ENCODE measurements at regions not wholly inside any gene's neighbourhood (a gene's known extent, or its start where the extent isn't known, plus 50 kb on each side); places are given as distances from the start of the nearest gene placed in this dataset.

- no peak overlapping the region for H3K27ac ChIP-seq (ENCODE audit: low read depth)
- H3K4me1 ChIP-seq (ENCODE audit: insufficient read depth) = no peaks in the 10 kb centered on the region
- no peak overlapping the region for H3K27ac Mint-ChIP-seq
- no peak overlapping the region for H3K4me2 ChIP-seq
- TF ChIP-seq STAT1 (IDR thresholded peaks at IDR 0.05; ENCODE audit: unreplicated experiment) (no peak), ZNF331 (CRISPR knock-in tag; IDR thresholded peaks at IDR 0.05; ENCODE audit: low read depth) (no peak), NANOG (IDR thresholded peaks at IDR 0.05; ENCODE audit: borderline replicate concordance) (no peak), ZNF114 (CRISPR knock-in tag; IDR thresholded peaks at IDR 0.05) (no peak), POLR2AphosphoS5 (IDR thresholded peaks at IDR 0.05; ENCODE audit: low read depth) (no peak), CTCF (conservative IDR thresholded peaks at IDR 0.05; ENCODE audit: low read depth in 2 of 2) (no peak), CREB1 (CRISPR knock-in tag; IDR thresholded peaks at IDR 0.05; ENCODE audit: low read depth) (no peak), EZH2 (IDR thresholded peaks at IDR 0.05; ENCODE audit: low read depth, unreplicated experiment) (no peak), JUNB (IDR thresholded peaks at IDR 0.05; ENCODE audit: unreplicated experiment) (no peak), EZH2phosphoT487 (IDR thresholded peaks at IDR 0.05; ENCODE audit: unreplicated experiment) (no peak), ZNF462 (CRISPR knock-in tag; IDR thresholded peaks at IDR 0.05) (no peak)
- TF ChIP-seq, protein P1, sequence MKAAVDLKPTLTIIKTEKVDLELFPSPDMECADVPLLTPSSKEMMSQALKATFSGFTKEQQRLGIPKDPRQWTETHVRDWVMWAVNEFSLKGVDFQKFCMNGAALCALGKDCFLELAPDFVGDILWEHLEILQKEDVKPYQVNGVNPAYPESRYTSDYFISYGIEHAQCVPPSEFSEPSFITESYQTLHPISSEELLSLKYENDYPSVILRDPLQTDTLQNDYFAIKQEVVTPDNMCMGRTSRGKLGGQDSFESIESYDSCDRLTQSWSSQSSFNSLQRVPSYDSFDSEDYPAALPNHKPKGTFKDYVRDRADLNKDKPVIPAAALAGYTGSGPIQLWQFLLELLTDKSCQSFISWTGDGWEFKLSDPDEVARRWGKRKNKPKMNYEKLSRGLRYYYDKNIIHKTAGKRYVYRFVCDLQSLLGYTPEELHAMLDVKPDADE (IDR thresholded peaks at IDR 0.05) = no peak
- TF ChIP-seq, protein P2, sequence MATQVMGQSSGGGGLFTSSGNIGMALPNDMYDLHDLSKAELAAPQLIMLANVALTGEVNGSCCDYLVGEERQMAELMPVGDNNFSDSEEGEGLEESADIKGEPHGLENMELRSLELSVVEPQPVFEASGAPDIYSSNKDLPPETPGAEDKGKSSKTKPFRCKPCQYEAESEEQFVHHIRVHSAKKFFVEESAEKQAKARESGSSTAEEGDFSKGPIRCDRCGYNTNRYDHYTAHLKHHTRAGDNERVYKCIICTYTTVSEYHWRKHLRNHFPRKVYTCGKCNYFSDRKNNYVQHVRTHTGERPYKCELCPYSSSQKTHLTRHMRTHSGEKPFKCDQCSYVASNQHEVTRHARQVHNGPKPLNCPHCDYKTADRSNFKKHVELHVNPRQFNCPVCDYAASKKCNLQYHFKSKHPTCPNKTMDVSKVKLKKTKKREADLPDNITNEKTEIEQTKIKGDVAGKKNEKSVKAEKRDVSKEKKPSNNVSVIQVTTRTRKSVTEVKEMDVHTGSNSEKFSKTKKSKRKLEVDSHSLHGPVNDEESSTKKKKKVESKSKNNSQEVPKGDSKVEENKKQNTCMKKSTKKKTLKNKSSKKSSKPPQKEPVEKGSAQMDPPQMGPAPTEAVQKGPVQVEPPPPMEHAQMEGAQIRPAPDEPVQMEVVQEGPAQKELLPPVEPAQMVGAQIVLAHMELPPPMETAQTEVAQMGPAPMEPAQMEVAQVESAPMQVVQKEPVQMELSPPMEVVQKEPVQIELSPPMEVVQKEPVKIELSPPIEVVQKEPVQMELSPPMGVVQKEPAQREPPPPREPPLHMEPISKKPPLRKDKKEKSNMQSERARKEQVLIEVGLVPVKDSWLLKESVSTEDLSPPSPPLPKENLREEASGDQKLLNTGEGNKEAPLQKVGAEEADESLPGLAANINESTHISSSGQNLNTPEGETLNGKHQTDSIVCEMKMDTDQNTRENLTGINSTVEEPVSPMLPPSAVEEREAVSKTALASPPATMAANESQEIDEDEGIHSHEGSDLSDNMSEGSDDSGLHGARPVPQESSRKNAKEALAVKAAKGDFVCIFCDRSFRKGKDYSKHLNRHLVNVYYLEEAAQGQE (IDR thresholded peaks at IDR 0.05; ENCODE audit: unreplicated experiment) = no peak
- H3K36me3 ChIP-seq (ENCODE audit: insufficient read depth) = no peaks in the 10 kb centered on the region
- H3K27me3 ChIP-seq (ENCODE audit: insufficient read depth) = no peaks in the 10 kb centered on the region
- H3K36me3 Mint-ChIP-seq (ENCODE audit: low read depth) = no peaks in the 10 kb centered on the region
- no peak for ATAC-seq
- no peaks in the 10 kb centered on the region for H4K20me1 ChIP-seq (replicated peaks; ENCODE audit: insufficient read depth)
- no peak overlapping the region for H2AFZ ChIP-seq
- H3K9me2 ChIP-seq (ENCODE audit: insufficient read depth) = no peaks in the 10 kb centered on the region; the same call in 1 of the 2 replicates
- H3K9me3 Mint-ChIP-seq = no peaks in the 10 kb centered on the region; the same call in 2 of the 3 replicates
- no peak overlapping the region for H3K4me3 ChIP-seq
- H3K4me3 Mint-ChIP-seq = no peak overlapping the region
- DNase-seq (ENCODE audit: low spot score) = no peak
- H3K79me2 ChIP-seq (replicated peaks; ENCODE audit: insufficient read depth) = no peaks in the 10 kb centered on the region
- no peaks in the 10 kb centered on the region for H3K4me1 Mint-ChIP-seq
- H3F3A ChIP-seq (replicated peaks; ENCODE audit: low read depth) = no peaks in the 10 kb centered on the region
- peaks cover 4% of the 10 kb centered on the region for H3K27me3 Mint-ChIP-seq (ENCODE audit: insufficient read depth, low read depth, poor library complexity)
Observed at GRCh38 chr6:74638412-74638811, 567.4 kb downstream of the COL12A1 start.

All from GM23338 (cell line).